ENCODE measurements at regions not wholly inside any gene's neighbourhood (a gene's known extent, or its start where the extent isn't known, plus 50 kb on each side); places are given as distances from the start of the nearest gene placed in this dataset.

DNA sequence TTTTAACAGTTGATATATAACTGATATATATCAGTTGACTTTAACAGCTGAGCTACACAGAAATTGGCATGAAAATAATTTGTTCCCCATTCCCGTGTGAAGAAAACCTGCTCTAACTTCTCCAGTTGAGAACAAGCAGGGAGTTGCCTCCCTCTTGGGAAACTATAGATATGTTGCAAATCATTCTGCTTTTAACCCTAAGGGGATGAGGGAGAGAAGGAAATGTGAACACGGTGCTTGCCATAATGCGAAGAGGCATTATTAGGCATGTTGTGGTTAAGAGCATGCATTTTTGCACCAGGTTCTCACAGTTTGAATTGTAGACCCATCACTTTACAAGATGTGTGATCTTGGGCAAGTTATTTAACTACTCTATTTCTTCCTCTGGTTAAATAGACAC is 453.7 kb downstream of the TENT5A start:
- H3K27ac ChIP-seq (ENCODE audit: low read depth, low read length), result no peak overlapping the region
- H3K27me3 ChIP-seq (ENCODE audit: control insufficient read depth, low read length), result no peaks in the 10 kb centered on the region
- no peaks in the 10 kb centered on the region for H4K20me1 ChIP-seq (ENCODE audit: control insufficient read depth, insufficient read depth, low read depth, low read length)
- H3K4me2 ChIP-seq (ENCODE audit: low read length), result no peak overlapping the region
- TF ChIP-seq, protein P1, sequence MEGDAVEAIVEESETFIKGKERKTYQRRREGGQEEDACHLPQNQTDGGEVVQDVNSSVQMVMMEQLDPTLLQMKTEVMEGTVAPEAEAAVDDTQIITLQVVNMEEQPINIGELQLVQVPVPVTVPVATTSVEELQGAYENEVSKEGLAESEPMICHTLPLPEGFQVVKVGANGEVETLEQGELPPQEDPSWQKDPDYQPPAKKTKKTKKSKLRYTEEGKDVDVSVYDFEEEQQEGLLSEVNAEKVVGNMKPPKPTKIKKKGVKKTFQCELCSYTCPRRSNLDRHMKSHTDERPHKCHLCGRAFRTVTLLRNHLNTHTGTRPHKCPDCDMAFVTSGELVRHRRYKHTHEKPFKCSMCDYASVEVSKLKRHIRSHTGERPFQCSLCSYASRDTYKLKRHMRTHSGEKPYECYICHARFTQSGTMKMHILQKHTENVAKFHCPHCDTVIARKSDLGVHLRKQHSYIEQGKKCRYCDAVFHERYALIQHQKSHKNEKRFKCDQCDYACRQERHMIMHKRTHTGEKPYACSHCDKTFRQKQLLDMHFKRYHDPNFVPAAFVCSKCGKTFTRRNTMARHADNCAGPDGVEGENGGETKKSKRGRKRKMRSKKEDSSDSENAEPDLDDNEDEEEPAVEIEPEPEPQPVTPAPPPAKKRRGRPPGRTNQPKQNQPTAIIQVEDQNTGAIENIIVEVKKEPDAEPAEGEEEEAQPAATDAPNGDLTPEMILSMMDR (IDR thresholded peaks at IDR 0.05; ENCODE audit: low read depth, low read length, poor library complexity, severe bottlenecking), result no peak
- no peak for TF ChIP-seq EZH2phosphoT487 (IDR thresholded peaks at IDR 0.05; ENCODE audit: borderline replicate concordance, low read length)
- H3K9me3 ChIP-seq (ENCODE audit: control insufficient read depth, insufficient read depth, low read length), result no peaks in the 10 kb centered on the region
- H3K79me2 ChIP-seq (ENCODE audit: control insufficient read depth, low read length), result no peaks in the 10 kb centered on the region
- H3F3A ChIP-seq (ENCODE audit: control insufficient read depth, insufficient read depth), result no peaks in the 10 kb centered on the region
- H3K4me3 ChIP-seq (ENCODE audit: low read length), result no peak overlapping the region
- H3K4me1 ChIP-seq (ENCODE audit: control insufficient read depth, low read length), result no peaks in the 10 kb centered on the region
- H3K36me3 ChIP-seq (ENCODE audit: control insufficient read depth, low read length), result no peaks in the 10 kb centered on the region
- no peaks in the 10 kb centered on the region for H3K9me2 ChIP-seq (replicated peaks; ENCODE audit: control insufficient read depth, low read length)

DNA sequence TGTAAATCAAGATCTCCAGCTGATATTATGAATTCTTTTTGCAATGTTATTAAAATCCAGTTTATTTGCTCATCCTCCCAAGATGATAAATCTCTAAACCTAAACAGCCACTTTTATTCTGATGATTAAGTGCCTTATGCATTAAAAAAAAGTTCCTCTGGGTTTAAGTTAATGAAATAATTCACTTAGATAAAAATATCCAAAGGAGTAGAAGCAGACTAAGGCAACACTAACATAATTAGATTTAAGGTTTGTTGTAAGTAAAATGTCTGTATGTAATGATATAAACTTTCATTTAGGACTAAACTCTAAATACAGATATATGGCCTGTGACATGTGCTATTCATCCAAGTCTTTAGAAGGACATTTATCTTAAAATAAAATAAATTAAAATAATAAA is 457.2 kb downstream of the TENT5A start:
- H3K4me1 ChIP-seq (ENCODE audit: control insufficient read depth, low read length), result no peaks in the 10 kb centered on the region
- H4K20me1 ChIP-seq (ENCODE audit: control insufficient read depth, insufficient read depth, low read depth, low read length), result no peaks in the 10 kb centered on the region
- H3K4me2 ChIP-seq (ENCODE audit: low read length), result no peak overlapping the region
- no peak overlapping the region for H3K27ac ChIP-seq (ENCODE audit: low read depth, low read length)
- no peaks in the 10 kb centered on the region for H3K79me2 ChIP-seq (ENCODE audit: control insufficient read depth, low read length)
- H3K9me3 ChIP-seq (ENCODE audit: control insufficient read depth, insufficient read depth, low read length), result no peaks in the 10 kb centered on the region
- H3F3A ChIP-seq (ENCODE audit: control insufficient read depth, insufficient read depth), result no peaks in the 10 kb centered on the region
- H3K4me3 ChIP-seq (ENCODE audit: low read length), result no peak overlapping the region
- H3K9me2 ChIP-seq (replicated peaks; ENCODE audit: control insufficient read depth, low read length), result no peaks in the 10 kb centered on the region
- H3K27me3 ChIP-seq (ENCODE audit: control insufficient read depth, low read length), result no peaks in the 10 kb centered on the region
- TF ChIP-seq, protein P1 (IDR thresholded peaks at IDR 0.05; ENCODE audit: low read depth, low read length, poor library complexity, severe bottlenecking), result no peak
- no peak for TF ChIP-seq EZH2phosphoT487 (IDR thresholded peaks at IDR 0.05; ENCODE audit: borderline replicate concordance, low read length)
- H3K36me3 ChIP-seq (ENCODE audit: control insufficient read depth, low read length), result no peaks in the 10 kb centered on the region

DNA sequence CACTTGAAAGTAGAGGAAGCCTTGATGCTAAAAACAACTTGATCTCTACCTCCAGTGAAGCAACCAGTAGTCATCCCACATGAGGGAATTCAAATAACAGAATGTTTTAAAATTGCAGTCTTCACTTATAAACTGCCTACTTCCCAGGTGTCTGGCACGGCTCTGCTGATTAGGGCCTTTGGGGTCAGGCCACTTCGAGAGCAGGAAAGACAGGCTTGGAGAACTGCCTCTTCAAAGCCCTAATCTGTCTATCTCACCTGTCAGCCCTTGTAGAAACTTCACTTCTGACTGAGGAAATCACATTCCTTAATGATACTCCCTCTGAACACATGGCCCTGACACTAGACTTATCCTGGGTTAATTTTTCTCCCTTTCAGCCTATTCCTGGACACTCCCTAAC is 458.6 kb downstream of the TENT5A start:
- Histone ChIP-seq H3K4me3 (ENCODE audit: low read length) (no peak overlapping the region), H3K9me2 (replicated peaks; ENCODE audit: control insufficient read depth, low read length) (no peaks in the 10 kb centered on the region), H3F3A (ENCODE audit: control insufficient read depth, insufficient read depth) (no peaks in the 10 kb centered on the region), H3K36me3 (ENCODE audit: control insufficient read depth, low read length) (no peaks in the 10 kb centered on the region), H3K4me2 (ENCODE audit: low read length) (no peak overlapping the region), H3K9me3 (ENCODE audit: control insufficient read depth, insufficient read depth, low read length) (no peaks in the 10 kb centered on the region), H3K27ac (ENCODE audit: low read depth, low read length) (no peak overlapping the region), H3K27me3 (ENCODE audit: control insufficient read depth, low read length) (no peaks in the 10 kb centered on the region), H3K79me2 (ENCODE audit: control insufficient read depth, low read length) (no peaks in the 10 kb centered on the region), H3K4me1 (ENCODE audit: control insufficient read depth, low read length) (no peaks in the 10 kb centered on the region), H4K20me1 (ENCODE audit: control insufficient read depth, insufficient read depth, low read depth, low read length) (no peaks in the 10 kb centered on the region)
- TF ChIP-seq, protein P1 (IDR thresholded peaks at IDR 0.05; ENCODE audit: low read depth, low read length, poor library complexity, severe bottlenecking), result no peak
- no peak for TF ChIP-seq EZH2phosphoT487 (IDR thresholded peaks at IDR 0.05; ENCODE audit: borderline replicate concordance, low read length)

DNA sequence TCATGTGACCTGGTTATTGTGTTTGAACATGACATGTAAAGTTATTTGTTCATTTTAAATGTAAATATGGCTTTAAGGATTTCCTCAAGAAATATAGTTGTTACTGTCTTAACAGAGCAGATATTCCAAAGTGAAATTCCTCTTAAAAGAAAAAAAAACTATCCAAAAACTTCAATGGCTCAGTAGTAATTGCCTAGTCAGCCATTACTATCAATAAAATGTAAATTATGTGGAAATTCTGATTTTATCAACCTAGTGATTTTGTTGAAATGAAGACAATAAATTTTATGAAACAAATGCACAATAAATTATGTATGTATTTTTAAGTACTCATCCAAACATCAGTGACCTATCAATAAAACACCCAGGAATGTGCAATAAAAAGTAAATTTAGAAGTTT is 463.3 kb downstream of the TENT5A start:
- Histone ChIP-seq H3F3A (ENCODE audit: control insufficient read depth, insufficient read depth) (no peaks in the 10 kb centered on the region), H3K36me3 (ENCODE audit: control insufficient read depth, low read length) (no peaks in the 10 kb centered on the region), H3K4me3 (ENCODE audit: low read length) (no peak overlapping the region), H3K27ac (ENCODE audit: low read depth, low read length) (no peak overlapping the region), H3K9me2 (replicated peaks; ENCODE audit: control insufficient read depth, low read length) (no peaks in the 10 kb centered on the region), H3K4me1 (ENCODE audit: control insufficient read depth, low read length) (no peaks in the 10 kb centered on the region), H3K79me2 (ENCODE audit: control insufficient read depth, low read length) (no peaks in the 10 kb centered on the region), H3K9me3 (ENCODE audit: control insufficient read depth, insufficient read depth, low read length) (no peaks in the 10 kb centered on the region), H3K27me3 (ENCODE audit: control insufficient read depth, low read length) (no peaks in the 10 kb centered on the region), H4K20me1 (ENCODE audit: control insufficient read depth, insufficient read depth, low read depth, low read length) (no peaks in the 10 kb centered on the region), H3K4me2 (ENCODE audit: low read length) (no peak overlapping the region)
- TF ChIP-seq EZH2phosphoT487 (IDR thresholded peaks at IDR 0.05; ENCODE audit: borderline replicate concordance, low read length), result no peak
- TF ChIP-seq, protein P1 (IDR thresholded peaks at IDR 0.05; ENCODE audit: low read depth, low read length, poor library complexity, severe bottlenecking), result no peak

Data from DOHH2 (cell line).